GM19452 (cell line): ENCODE measurements at regions not wholly inside any gene's neighbourhood (a gene's known extent, or its start where the extent isn't known, plus 50 kb on each side); places are given as distances from the start of the nearest gene placed in this dataset.
A peak's percentile ranks its signal among the peaks of the same experiment; 100 is the strongest.

Source experiments
- ATAC-seq: cut with Tn5 transposase; IDR thresholded peaks from one replicate; pipeline ENCODE4 v1.9.1; 2021; ENCODE audit not compliant: unreplicated experiment

DNA sequence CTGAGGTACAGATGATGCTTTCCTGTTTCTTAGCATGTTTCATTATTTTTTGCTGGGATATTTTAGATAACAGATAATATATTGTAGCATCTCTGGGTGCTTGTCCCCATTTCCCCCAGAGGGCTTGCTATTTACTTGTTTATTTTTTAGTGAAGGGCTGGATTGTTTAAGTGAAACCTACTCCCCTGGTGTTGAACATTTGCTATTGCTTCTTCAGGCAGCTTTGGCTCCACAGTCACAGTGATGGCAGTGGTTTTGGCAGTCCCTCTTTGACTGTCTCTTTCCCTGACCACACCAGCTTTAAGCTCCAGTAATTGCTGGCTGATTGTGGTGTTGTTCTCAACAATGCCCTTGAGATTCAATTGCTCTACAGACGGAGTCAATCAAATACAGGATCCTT, 128.9 kb downstream of the KLF13 start:
- no peak for ATAC-seq

DNA sequence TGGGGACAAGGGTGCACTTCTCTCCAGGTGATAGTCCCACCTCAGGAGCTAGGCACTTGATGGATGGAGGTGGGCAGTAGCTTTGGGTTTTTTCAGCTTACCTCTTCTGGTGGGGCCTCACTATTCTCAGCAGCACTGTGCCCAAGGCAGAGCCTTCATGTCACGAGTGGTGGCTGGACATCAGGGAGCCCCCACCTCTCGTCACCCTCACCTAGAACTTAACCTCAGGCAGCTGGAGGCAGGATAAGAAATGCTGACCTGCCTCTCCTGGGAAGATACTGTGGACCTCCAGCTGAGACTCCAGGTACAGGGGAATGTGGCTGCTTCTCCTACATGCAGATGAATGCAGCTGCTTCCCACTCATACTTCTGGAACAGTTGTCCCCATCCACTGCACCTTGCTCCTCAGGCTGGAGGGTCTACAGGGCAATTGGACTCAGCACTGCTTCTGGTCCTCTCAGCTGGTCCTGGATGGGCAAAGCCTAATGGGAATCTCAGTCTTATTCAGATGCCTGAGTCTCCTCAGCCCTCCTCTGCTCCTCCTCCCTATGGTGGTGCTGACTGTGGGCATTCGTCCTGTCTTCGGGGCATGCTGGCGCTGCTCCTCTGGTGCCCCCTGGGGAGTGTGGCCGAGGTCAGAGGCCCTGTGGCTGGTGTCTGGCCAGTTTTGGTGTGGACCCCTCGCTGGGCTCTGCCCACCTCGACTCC, 129.9 kb downstream of the KLF13 start:
- no peak for ATAC-seq

GRCh38 chr15:31457161-31457560, 130.5 kb downstream of the KLF13 start:
- ATAC-seq: no peak

DNA sequence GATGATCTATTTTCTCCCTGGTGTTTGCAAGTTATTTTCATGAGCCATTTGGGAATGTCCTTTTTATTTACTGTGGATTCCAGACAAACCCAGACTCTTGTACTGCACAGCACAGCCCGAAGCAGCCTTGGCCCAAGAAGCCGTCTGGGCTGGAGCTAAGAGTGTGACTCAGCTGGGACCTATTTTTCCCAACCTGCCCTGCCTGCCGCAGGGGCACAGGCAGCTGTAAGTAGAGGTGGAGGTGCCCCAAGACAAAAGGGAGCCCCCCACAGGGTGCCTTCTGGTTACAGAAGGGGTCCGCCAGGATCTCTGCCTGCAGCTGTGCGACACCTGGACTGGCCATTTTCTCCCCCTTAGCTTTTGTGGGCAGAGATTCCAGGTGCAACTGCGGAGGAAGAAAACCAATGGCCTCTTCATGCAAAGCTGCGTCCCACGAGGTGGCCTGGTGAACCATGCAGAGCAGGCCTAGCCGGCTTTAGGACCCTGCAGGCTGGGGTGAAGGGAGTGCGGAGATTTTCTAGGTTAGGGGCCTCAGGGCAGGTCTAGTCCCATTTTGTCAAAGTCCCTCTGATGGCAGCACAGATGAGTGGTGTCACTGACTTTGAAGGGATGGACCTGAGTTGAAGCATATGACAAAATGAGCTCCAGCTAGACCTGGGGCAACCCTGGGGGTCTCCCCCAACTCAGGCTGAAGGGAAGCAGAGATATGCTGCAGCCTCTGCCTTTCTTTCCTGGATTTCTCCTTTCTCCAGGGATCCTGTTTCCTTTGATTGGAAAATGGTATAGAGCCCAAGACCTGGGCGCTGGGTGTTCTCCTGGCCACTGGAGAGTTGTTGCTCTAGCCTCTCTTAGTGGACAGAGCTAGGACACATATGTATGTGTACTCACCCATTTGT, 131.2 kb downstream of the KLF13 start:
- ATAC-seq: no peak

DNA sequence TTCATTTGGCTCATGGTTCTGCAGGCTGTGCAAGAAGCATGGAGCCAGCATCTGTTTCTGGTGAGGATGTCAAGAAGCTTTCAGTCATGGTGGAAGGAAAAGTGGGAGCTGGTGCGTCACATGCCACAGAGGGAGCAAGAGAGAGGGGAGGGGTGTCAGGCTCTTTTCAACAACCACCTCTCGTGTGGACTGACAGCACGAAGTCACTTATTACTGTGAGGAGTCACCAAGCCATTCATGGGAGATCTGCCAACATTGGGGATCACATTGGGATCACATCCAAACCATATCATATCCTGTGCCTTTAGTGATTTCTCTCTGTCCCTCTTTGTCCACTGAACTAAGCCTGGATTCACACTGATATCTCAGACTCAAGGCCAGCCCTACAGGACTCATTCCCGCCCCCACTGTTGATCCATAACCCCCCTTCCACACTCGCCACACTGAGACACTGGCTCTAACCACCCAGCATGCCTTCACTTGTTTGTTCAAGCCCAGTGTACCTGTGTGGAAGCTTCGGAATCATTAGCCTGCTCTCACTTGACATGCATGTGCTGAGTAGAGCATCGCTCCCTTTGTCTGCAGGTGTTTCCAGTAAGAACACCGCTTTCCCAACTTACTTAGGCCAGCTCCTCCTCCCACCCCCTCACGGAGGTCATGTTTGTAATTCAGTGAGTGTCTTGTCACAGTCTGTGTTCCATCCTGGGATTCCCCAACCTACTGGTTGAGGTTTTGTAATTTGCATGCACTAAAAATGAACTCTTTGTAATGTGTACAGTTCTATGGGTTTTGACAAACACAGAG, 132.2 kb downstream of the KLF13 start:
- ATAC-seq: peak; percentile 93

DNA sequence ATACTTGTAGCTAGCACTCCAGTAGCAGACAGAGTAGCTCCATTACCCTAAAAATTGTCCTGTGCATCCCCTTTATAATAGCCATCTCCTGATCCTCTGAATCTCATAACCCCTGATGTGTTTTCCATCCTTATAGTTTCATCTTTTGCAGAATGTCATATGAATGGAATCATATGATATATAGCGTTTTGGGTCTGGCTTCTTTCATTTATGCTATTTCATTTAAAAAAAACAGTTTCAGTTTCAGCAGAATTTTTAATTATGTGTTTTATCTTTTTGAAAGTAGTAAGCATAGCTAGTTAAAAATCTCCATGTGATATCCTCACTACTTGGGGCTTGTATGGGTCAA, 132.7 kb downstream of the KLF13 start:
- no peak for ATAC-seq

GRCh38 chr15:31461375-31461774, 134.7 kb downstream of the KLF13 start:
- ATAC-seq: no peak

DNA sequence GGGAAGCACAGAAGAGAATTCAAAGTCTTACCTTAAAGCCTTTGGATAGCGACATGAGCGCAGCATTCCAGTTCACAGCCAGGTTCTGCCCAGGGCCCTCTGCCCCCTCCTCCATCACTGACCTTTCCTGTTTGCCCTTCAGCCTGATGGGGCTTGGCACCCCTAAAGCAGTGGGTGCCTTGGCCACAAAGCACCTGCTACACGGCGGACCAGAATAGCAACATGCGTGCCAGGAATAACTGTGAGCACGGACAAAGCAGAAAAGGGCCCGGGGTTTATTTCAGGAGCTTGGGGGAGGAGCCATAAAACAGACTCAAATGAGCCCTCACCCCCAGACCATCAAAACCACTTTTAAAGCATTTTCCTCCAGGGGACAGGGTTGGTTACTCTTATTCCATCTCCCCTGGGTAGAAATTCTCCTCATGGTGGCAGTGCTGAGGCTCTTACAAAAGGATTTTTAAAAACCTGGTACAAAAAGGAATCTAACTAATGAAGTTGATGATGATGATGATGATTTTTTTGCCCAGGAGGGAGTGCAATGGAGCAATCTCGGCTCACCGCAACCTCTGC, 135.4 kb downstream of the KLF13 start:
- ATAC-seq: no peak

GRCh38 chr15:31463521-31464102, 137.0 kb downstream of the KLF13 start:
- ATAC-seq: no peak

DNA sequence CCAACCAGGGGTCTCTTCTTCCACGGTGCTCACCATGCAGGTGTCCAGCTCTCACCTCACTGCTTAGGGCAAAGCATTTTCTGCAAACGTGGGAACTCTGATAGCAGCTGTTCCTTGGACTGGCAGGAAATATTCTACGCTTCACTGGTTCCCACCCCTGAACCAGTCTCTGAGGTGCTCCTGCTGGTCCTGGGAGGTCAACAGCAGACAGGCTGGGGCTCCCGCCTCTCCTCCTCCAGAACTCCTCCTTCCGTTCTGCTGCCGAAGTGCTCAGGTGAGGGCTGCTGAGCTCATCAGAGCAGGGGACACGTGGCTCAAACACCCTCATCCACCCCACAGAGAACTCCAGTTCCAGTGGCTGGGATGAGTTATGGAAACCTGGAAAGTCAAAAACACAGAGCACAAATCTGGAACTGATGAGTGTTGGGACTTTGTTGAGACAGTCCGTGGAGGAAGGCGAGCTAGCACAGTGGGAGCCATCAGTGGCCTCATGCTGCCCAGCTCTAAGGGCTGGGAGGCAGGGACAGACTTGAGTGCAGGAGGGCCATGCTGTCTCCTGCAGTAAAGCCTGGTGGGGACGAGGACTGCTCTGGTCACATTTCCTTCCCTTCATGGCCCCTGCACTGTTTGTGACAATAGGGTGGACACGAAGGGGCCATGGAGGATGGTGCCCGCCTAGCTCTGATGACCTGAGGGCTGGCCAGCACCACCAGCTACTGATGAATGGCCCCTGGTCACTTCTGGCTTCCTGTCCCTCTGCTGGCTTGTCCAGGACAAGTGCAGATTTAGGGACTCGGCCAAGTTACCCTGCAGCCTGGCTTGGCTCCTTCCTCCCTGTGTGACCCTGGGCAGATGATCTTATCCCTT, 137.8 kb downstream of the KLF13 start:
- ATAC-seq: no peak

GRCh38 chr15:31465083-31465955, 138.7 kb downstream of the KLF13 start:
- no peak for ATAC-seq

GRCh38 chr15:31467361-31467760, 140.7 kb downstream of the KLF13 start:
- ATAC-seq: no peak

DNA sequence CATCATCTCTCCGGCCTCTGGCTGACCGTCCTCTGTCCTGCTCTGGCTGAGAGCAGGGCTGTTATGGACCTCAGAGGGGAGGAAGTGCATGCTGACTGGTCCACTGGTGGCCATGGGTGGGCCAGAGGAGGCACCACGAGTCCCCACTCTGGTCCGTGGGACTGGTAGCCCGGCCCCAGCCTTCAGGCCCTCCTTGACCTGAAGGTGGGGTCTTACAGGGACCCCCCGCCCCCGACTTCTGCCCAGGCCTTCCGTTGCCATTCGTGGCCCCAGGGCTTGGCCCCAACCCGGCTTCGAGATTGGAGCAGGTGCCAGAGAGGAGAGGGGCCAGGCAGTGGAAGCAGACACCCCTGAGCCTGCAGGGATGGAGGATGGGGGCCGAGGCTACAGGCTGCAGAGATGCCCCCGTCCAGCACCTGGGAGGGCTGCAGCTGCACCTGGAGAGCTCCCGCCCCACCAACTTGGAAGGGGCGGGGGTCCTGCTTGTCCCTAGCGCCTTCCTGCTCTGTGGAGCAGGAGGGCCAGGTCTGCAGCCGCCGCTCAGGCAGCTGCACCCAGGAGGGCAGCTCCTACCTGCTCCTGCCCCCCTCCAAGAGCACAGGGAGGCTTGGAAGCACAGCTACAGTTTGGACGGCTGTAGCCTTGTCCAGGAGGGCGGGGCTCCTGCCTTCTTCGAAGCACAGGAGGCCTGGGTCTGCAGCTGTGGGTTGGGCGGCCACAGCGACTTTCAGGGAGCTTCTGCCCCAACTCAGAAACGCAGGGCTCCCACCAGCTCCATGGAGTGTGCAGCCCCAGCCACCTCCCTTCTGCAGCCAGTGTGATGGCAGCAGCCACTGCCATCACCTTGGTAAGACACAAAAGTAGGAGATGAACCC, 142.5 kb downstream of the KLF13 start:
- ATAC-seq: no peak

GRCh38 chr15:31469786-31470525, 143.3 kb downstream of the KLF13 start:
- no peak for ATAC-seq

DNA sequence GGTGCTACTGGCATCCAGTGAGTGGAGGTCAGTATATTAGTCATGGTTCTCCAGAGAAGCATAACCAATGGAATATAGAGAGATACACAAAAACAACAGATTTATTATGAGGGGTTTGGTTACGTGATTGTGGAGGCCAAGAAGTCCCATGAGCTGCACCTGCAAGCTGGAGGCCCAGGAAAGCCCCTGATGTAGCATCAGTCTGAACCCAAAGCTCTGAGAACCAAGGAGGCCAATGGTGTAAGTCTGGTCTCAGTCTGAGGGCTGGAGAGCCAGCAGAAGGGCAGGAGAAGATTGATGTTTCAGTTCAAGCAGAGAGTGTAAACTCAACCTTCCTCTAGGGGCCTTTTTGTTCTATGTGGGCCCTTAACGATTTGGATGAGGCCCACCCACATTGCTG, 144.1 kb downstream of the KLF13 start:
- ATAC-seq: no peak

- no peak for ATAC-seq
Measured at GRCh38 chr15:31471731-31472430, 145.2 kb downstream of the KLF13 start.
